Upper lobe of right lung (tissue), 1 donor: ENCODE measurements at regions not wholly inside any gene's neighbourhood (a gene's known extent, or its start where the extent isn't known, plus 50 kb on each side); places are given as distances from the start of the nearest gene placed in this dataset.

Source experiments
- ATAC-seq: fragments of 200-7000 bp; cut with Tn5 transposase; one replicate; pipeline ENCODE4 v1.9.1; 2020; ENCODE audit warnings: mild to moderate bottlenecking, moderate library complexity
- DNase-seq: peaks from one replicate; pipeline ENCODE4 v3.0.0-alpha.2; 2020
- H3K27ac ChIP-seq: fragments of 200-600 bp; one replicate; pipeline ENCODE4 v1.8.0; 2022
- H3K27me3 ChIP-seq: fragments of 200-600 bp; one replicate; pipeline ENCODE4 v1.8.0; 2022; ENCODE audit warnings: mild to moderate bottlenecking
- H3K36me3 ChIP-seq: fragments of 200-600 bp; one replicate; pipeline ENCODE4 v1.8.0; 2022
- H3K4me1 ChIP-seq: fragments of 200-600 bp; one replicate; pipeline ENCODE4 v1.8.0; 2022
- H3K4me3 ChIP-seq: fragments of 200-600 bp; one replicate; pipeline ENCODE4 v1.8.0; 2022; ENCODE audit warnings: mild to moderate bottlenecking
- H3K9me3 ChIP-seq: fragments of 200-600 bp; one replicate; pipeline ENCODE4 v1.8.0; 2022
- intact Hi-C: fragments of 100-400 bp; cut with DNase I; formaldehyde crosslinking; loops from one replicate; pipeline ENCODE4 v1.11.0; 2022
- TF ChIP-seq, protein P1 (sequence below): fragments of 200-600 bp; IDR thresholded peaks from one replicate; pipeline ENCODE4 v1.8.0; 2022; ENCODE audit warnings: antibody characterized with exemption
- donor health status: DM: no; HTN: yes; CAD: no; lungs with severe emphysema.

DNA sequence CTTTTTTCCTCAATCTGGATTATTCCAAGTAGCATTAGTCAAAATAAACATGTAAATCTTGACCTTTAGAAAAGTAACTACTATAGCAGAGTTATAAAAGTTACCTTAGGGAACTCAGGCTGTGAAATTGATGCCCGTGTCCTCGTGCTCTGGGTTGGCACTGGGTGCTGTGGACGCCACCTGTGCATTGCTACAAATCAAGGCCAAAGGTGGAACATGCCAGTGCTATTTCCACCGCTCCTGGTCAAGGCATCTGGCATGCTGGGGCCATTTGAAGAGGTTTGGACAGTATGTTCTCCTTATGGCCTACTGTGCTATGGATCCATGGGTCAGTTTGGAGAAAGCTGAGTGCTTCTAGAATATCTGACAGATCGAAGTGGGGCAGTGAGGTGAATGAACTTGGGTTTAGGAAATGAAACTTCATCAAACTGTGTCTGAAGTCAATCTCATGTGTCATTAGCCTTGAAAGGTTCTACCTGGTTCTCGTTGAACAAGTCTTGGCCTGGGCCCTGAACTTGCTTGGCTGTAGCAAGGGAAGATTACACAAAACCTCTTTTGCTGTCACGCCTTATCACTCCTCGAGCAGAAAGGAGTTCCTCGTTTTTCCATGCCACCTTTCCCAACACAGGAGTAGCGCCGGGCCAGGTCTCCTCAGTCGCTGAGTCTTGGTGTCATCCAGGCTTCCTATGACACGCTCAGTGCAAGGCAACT, 397.6 kb upstream of the RGMA start:
- Histone ChIP-seq H3K9me3 (no peaks in the 10 kb centered on the region), H3K27me3 (no peaks in the 10 kb centered on the region), H3K4me1 (no peaks in the 10 kb centered on the region), H3K4me3 (no peak overlapping the region), H3K27ac (no peak overlapping the region), H3K36me3 (no peaks in the 10 kb centered on the region)
- DNase-seq = no peak
- TF ChIP-seq, protein P1, sequence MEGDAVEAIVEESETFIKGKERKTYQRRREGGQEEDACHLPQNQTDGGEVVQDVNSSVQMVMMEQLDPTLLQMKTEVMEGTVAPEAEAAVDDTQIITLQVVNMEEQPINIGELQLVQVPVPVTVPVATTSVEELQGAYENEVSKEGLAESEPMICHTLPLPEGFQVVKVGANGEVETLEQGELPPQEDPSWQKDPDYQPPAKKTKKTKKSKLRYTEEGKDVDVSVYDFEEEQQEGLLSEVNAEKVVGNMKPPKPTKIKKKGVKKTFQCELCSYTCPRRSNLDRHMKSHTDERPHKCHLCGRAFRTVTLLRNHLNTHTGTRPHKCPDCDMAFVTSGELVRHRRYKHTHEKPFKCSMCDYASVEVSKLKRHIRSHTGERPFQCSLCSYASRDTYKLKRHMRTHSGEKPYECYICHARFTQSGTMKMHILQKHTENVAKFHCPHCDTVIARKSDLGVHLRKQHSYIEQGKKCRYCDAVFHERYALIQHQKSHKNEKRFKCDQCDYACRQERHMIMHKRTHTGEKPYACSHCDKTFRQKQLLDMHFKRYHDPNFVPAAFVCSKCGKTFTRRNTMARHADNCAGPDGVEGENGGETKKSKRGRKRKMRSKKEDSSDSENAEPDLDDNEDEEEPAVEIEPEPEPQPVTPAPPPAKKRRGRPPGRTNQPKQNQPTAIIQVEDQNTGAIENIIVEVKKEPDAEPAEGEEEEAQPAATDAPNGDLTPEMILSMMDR = no peak
- intact Hi-C loops = no loop called here
- ATAC-seq = no peak

DNA sequence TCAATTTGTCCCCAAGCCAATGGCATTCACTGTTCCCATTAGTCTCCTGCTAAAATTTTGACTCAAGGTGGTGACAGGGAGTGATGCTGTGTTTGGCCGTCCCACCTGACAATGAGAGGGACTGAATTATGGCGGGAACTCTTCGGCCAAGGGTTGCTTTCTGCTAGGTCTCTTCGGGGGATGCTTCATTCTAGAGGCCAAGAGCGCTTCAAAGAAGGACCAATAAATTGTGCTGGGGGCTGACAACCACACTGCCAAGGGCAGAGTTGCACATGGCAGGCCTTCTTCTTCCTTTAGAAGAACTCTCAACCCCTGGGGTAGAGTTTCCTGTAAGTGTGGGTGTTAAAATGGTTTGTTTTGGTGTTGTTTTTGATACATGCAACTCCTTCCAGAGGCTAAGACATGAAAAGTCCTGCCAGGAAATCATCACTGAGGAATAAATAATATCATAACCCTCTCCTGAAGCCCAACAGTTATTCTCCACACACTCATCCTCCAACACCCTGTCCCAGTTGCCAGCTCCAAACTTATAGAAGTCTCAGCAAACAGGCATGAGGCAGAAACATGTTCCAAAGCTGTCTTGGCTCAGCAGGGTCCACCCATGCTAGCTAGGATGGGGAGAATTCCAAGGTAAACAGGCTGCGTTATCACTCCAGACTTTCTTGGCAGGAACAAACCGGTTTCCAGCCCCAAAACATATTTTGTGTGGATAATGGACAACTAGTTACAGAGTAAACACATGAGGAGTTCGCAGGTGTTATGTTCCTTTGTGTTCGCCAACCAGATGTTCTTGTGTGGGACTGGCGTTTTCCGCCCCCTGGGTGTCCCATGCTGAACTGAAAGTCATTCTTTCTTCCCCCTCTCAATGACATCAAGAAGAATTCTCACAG, 396.7 kb upstream of the RGMA start:
- Histone ChIP-seq H3K27ac (no peak overlapping the region), H3K27me3 (no peaks in the 10 kb centered on the region), H3K36me3 (no peaks in the 10 kb centered on the region), H3K4me1 (no peaks in the 10 kb centered on the region), H3K4me3 (no peak overlapping the region), H3K9me3 (no peaks in the 10 kb centered on the region)
- no peak for ATAC-seq
- DNase-seq = no peak
- TF ChIP-seq, protein P1 = no peak
- intact Hi-C loops = no loop called here

- no peaks in the 10 kb centered on the region for H3K4me1 ChIP-seq
- H3K4me3 ChIP-seq = no peak overlapping the region
- H3K27me3 ChIP-seq = no peaks in the 10 kb centered on the region
- no peak for DNase-seq
- TF ChIP-seq, protein P1 = no peak
- intact Hi-C loops = no loop called here
- no peaks in the 10 kb centered on the region for H3K36me3 ChIP-seq
- H3K27ac ChIP-seq = no peak overlapping the region
- no peaks in the 10 kb centered on the region for H3K9me3 ChIP-seq
- ATAC-seq = no peak
Measured at GRCh38 chr15:93483923-93484322, 394.9 kb upstream of the RGMA start.

- TF ChIP-seq, protein P1 = no peak
- Histone ChIP-seq H3K4me3 (no peak overlapping the region), H3K4me1 (no peaks in the 10 kb centered on the region), H3K9me3 (no peaks in the 10 kb centered on the region), H3K36me3 (no peaks in the 10 kb centered on the region), H3K27me3 (no peaks in the 10 kb centered on the region), H3K27ac (no peak overlapping the region)
- DNase-seq (no peak), ATAC-seq (no peak)
- intact Hi-C loops = no loop called here
Measured at GRCh38 chr15:93482731-93483130, 393.7 kb upstream of the RGMA start.

- ATAC-seq = no peak
- Histone ChIP-seq H3K36me3 (no peaks in the 10 kb centered on the region), H3K27ac (no peak overlapping the region), H3K27me3 (no peaks in the 10 kb centered on the region), H3K4me3 (no peak overlapping the region), H3K4me1 (no peaks in the 10 kb centered on the region), H3K9me3 (no peaks in the 10 kb centered on the region)
- DNase-seq = no peak
- TF ChIP-seq, protein P1 = no peak
- intact Hi-C loops = no loop called here
Measured at GRCh38 chr15:93479715-93480114, 390.7 kb upstream of the RGMA start.
